ENCODE measurements at regions not wholly inside any gene's neighbourhood (a gene's known extent, or its start where the extent isn't known, plus 50 kb on each side); places are given as distances from the start of the nearest gene placed in this dataset.

GRCh38 chr13:78750735-78751134 lies 91.8 kb upstream of the OBI1 start:
- 89 to 95% methylated on average over 2 of the region's 2 CpGs for WGBS, 2 donors (ENCODE audit: low coverage in 1 of 2)

GRCh38 chr13:78743973-78744372 lies 85.0 kb upstream of the OBI1 start:
- H3K4me1 ChIP-seq, result no peaks in the 10 kb centered on the region
- intact Hi-C loops (cut with DNase I; ENCODE audit: low total_unique reads), result loop anchor here (2.0 kb wide), 1 partner anchor 53 kb away; no protein-coding TSS in a partner anchor
- no peak overlapping the region for H3K4me3 ChIP-seq
- no peaks in the 10 kb centered on the region for H3K36me3 ChIP-seq
- TF ChIP-seq EP300 (IDR thresholded peaks at IDR 0.05; ENCODE audit: low read depth), result no peak
- no peak for TF ChIP-seq POLR2AphosphoS5 (IDR thresholded peaks at IDR 0.05)
- no peak for TF ChIP-seq POLR2A (IDR thresholded peaks at IDR 0.05)
- TF ChIP-seq CTCF (IDR thresholded peaks at IDR 0.05), result no peak
- no peak overlapping the region for H3K27ac ChIP-seq
- no peak for DNase-seq
- no peaks in the 10 kb centered on the region for H3K9me3 ChIP-seq
- in situ Hi-C loops (cut with MboI; ENCODE audit: low pct_ligation_motif_present in 1 of 4, low pct_unique_long_range_greater_than_20kb in 1 of 4, low sequenced_read_pairs in 3 of 4), result no loop called here
- WGBS, 2 donors (ENCODE audit: low coverage in 1 of 2), result 75 to 80% methylated on average over 1 to 3 of the region's 3 CpGs
- no peaks in the 10 kb centered on the region for H3K27me3 ChIP-seq

More at GRCh38 chr13:78750735-78751134, 91.8 kb upstream of the OBI1 start:
- H3K9me3 ChIP-seq, result no peaks in the 10 kb centered on the region
- no peaks in the 10 kb centered on the region for H3K36me3 ChIP-seq
- H3K4me1 ChIP-seq, result no peaks in the 10 kb centered on the region
- intact Hi-C loops (cut with DNase I; ENCODE audit: low total_unique reads), result no loop called here
- in situ Hi-C loops (cut with MboI; ENCODE audit: low pct_ligation_motif_present in 1 of 4, low pct_unique_long_range_greater_than_20kb in 1 of 4, low sequenced_read_pairs in 3 of 4), result no loop called here
- no peak for DNase-seq
- TF ChIP-seq CTCF (IDR thresholded peaks at IDR 0.05) (no peak), EP300 (IDR thresholded peaks at IDR 0.05; ENCODE audit: low read depth) (no peak), POLR2AphosphoS5 (IDR thresholded peaks at IDR 0.05) (no peak), POLR2A (IDR thresholded peaks at IDR 0.05) (no peak)
- H3K4me3 ChIP-seq, result no peak overlapping the region
- H3K27ac ChIP-seq, result no peak overlapping the region
- no peaks in the 10 kb centered on the region for H3K27me3 ChIP-seq

GRCh38 chr13:78742659-78743058 lies 83.7 kb upstream of the OBI1 start:
- no peak overlapping the region for H3K4me3 ChIP-seq
- H3K27ac ChIP-seq, result no peak overlapping the region
- TF ChIP-seq EP300 (IDR thresholded peaks at IDR 0.05; ENCODE audit: low read depth) (no peak), CTCF (IDR thresholded peaks at IDR 0.05) (no peak), POLR2AphosphoS5 (IDR thresholded peaks at IDR 0.05) (no peak), POLR2A (IDR thresholded peaks at IDR 0.05) (no peak)
- H3K9me3 ChIP-seq, result no peaks in the 10 kb centered on the region
- no peaks in the 10 kb centered on the region for H3K36me3 ChIP-seq
- WGBS, 2 donors (ENCODE audit: low coverage in 1 of 2), result 54 to 76% methylated on average over 5 of the region's 5 CpGs
- no peaks in the 10 kb centered on the region for H3K4me1 ChIP-seq
- DNase-seq, result no peak
- intact Hi-C loops (cut with DNase I; ENCODE audit: low total_unique reads) (no loop called here), in situ Hi-C loops (cut with MboI; ENCODE audit: low pct_ligation_motif_present in 1 of 4, low pct_unique_long_range_greater_than_20kb in 1 of 4, low sequenced_read_pairs in 3 of 4) (no loop called here)
- no peaks in the 10 kb centered on the region for H3K27me3 ChIP-seq

- no peak overlapping the region for H3K4me3 ChIP-seq
- no peaks in the 10 kb centered on the region for H3K36me3 ChIP-seq
- in situ Hi-C loops (cut with MboI; ENCODE audit: low pct_ligation_motif_present in 1 of 4, low pct_unique_long_range_greater_than_20kb in 1 of 4, low sequenced_read_pairs in 3 of 4) (no loop called here), intact Hi-C loops (cut with DNase I; ENCODE audit: low total_unique reads) (no loop called here)
- no peak for DNase-seq
- H3K27ac ChIP-seq, result no peak overlapping the region
- no peaks in the 10 kb centered on the region for H3K9me3 ChIP-seq
- no peak for TF ChIP-seq EP300 (IDR thresholded peaks at IDR 0.05; ENCODE audit: low read depth)
- no peak for TF ChIP-seq POLR2AphosphoS5 (IDR thresholded peaks at IDR 0.05)
- no peak for TF ChIP-seq POLR2A (IDR thresholded peaks at IDR 0.05)
- no peak for TF ChIP-seq CTCF (IDR thresholded peaks at IDR 0.05)
- no peaks in the 10 kb centered on the region for H3K27me3 ChIP-seq
- no peaks in the 10 kb centered on the region for H3K4me1 ChIP-seq
Measured at GRCh38 chr13:78736142-78736541, 77.2 kb upstream of the OBI1 start.

All from transverse colon (tissue), 4 donors.